Fibroblast of skin of scalp (primary cell): ENCODE measurements at regions not wholly inside any gene's neighbourhood (a gene's known extent, or its start where the extent isn't known, plus 50 kb on each side); places are given as distances from the start of the nearest gene placed in this dataset.

Source experiments
- DNase-seq: peaks from one replicate; pipeline ENCODE4 v3.0.0-alpha.2; 2013

GRCh38 chr16:17801068-17801467 is 330.3 kb upstream of the XYLT1 start:
- peak; percentile 59 for DNase-seq

GRCh38 chr16:17798716-17799115 is 328.0 kb upstream of the XYLT1 start:
- no peak for DNase-seq

GRCh38 chr16:17793354-17793753 is 322.6 kb upstream of the XYLT1 start:
- DNase-seq: no peak

- DNase-seq: peak; percentile 78
Measured at GRCh38 chr16:17784073-17784472, 313.3 kb upstream of the XYLT1 start.

- peak; percentile 61 for DNase-seq
Measured at GRCh38 chr16:17780181-17780580, 309.4 kb upstream of the XYLT1 start.

- DNase-seq: peak; percentile 70
Measured at GRCh38 chr16:17777408-17777863, 306.7 kb upstream of the XYLT1 start.

- DNase-seq: no peak
Measured at GRCh38 chr16:17776888-17777287, 306.1 kb upstream of the XYLT1 start.

GRCh38 chr16:17776465-17776864 is 305.7 kb upstream of the XYLT1 start:
- DNase-seq: no peak

GRCh38 chr16:17775061-17775460 is 304.3 kb upstream of the XYLT1 start:
- DNase-seq: no peak

- peak; percentile 66 for DNase-seq
Measured at GRCh38 chr16:17773698-17774101, 302.9 kb upstream of the XYLT1 start.

- DNase-seq: no peak
Measured at GRCh38 chr16:17770104-17770503, 299.3 kb upstream of the XYLT1 start.

- DNase-seq: peak; percentile 79
Measured at GRCh38 chr16:17769065-17769464, 298.3 kb upstream of the XYLT1 start.

GRCh38 chr16:17768257-17768656 is 297.5 kb upstream of the XYLT1 start:
- peak; percentile 96 for DNase-seq

GRCh38 chr16:17766012-17766411 is 295.3 kb upstream of the XYLT1 start:
- DNase-seq: no peak

GRCh38 chr16:17759451-17760390 is 289.0 kb upstream of the XYLT1 start:
- DNase-seq: no peak

- no peak for DNase-seq
Measured at GRCh38 chr16:17757808-17758207, 287.0 kb upstream of the XYLT1 start.

- DNase-seq: no peak
Measured at GRCh38 chr16:17755158-17755557, 284.4 kb upstream of the XYLT1 start.

- no peak for DNase-seq
Measured at GRCh38 chr16:17753434-17753833, 282.7 kb upstream of the XYLT1 start.

- no peak for DNase-seq
Measured at GRCh38 chr16:17749706-17750105, 278.9 kb upstream of the XYLT1 start.

- DNase-seq: no peak
Measured at GRCh38 chr16:17748044-17748719, 277.4 kb upstream of the XYLT1 start.

GRCh38 chr16:17747081-17747756 is 276.5 kb upstream of the XYLT1 start:
- peak; percentile 63 for DNase-seq

- DNase-seq: peak; percentile 71
Measured at GRCh38 chr16:17744921-17745572, 274.3 kb upstream of the XYLT1 start.

- no peak for DNase-seq
Measured at GRCh38 chr16:17743578-17743977, 272.8 kb upstream of the XYLT1 start.
